HG03095 (cell line): ENCODE measurements at regions not wholly inside any gene's neighbourhood (a gene's known extent, or its start where the extent isn't known, plus 50 kb on each side); places are given as distances from the start of the nearest gene placed in this dataset.
"Not testable (repeated sequence)": the region's sequence is repeated elsewhere in the genome, so short reads cannot be mapped to it uniquely, and the experiment has no call there.

ENCODE experiments used
- ATAC-seq: cut with Tn5 transposase; IDR thresholded peaks from one replicate; pipeline ENCODE4 v1.9.1; 2021; ENCODE audit warnings: moderate library complexity; ENCODE audit not compliant: unreplicated experiment

DNA sequence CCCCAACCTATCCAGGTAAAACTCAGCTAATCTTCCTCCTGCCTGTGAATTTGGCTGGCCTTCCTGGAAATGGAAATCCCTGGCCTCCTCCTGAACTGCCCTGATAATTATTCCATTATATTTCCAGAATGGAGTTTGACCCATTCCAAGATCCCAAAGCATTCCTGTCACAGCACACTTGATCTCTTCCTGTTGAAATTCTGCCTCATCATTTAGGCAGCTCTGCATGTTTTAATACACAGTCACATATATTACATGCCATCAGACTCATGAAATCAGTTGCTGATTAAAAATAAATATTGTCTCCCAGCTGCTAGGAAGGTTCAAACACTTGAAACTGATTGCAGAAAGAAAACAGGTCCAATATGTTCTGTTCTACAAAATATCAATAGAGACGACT is 148.2 kb upstream of the PALMD start:
- ATAC-seq: no peak

DNA sequence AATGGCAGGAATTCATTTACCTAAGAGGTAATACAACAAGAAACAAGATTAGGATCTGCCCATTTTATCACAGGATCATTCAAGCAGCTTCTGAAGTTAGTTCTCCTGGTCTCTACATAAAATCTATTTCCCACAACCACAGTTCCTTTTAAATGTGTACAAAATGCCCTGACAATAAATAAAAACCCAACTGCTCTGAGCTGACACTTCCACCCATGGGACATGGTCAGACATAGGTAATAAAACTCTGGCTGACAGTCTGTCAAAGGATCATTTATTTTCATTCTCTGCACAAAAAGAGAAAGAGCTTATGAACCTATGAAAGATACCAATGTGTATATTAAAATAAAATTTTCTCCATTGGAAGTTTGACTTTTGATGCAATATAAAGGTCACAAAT is 145.4 kb upstream of the PALMD start:
- ATAC-seq: no peak

DNA sequence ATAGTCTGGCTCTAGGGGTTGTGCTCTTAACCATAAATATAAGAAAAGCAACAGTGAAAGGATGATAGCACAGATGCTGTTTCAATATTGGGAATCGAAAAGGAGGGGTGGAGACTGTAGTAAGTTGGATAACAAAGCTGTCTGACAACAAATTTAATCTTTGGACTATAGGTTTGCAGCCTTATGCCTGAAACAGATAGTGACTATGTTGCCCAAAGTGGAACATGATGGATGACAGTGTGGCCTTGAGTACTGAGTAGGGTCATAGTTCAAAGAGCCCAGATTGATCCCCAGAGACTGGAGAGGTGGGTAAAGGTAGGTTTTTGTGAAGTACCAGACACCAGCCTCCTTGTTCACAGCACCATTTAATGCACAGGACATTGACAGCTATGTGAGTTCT is 144.0 kb upstream of the PALMD start:
- ATAC-seq: no peak

DNA sequence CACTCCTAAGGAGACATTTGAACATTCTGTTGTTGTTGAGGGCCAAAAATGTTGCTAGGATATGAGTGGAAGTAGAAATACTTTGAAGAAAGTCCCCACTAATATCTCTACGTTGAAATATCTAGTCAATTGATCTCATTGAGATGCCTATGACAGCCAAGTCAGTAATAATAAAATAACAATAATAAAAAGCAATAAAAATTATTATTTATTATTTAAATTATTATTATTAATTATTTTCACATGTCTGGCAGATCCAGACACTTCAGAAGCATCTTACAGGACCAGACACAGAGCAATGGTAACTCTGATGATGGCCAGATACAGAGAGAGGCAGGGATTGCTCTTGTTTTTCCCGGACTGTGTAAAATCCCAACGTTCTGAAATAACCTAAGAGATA is 143.5 kb upstream of the PALMD start:
- ATAC-seq: no peak

DNA sequence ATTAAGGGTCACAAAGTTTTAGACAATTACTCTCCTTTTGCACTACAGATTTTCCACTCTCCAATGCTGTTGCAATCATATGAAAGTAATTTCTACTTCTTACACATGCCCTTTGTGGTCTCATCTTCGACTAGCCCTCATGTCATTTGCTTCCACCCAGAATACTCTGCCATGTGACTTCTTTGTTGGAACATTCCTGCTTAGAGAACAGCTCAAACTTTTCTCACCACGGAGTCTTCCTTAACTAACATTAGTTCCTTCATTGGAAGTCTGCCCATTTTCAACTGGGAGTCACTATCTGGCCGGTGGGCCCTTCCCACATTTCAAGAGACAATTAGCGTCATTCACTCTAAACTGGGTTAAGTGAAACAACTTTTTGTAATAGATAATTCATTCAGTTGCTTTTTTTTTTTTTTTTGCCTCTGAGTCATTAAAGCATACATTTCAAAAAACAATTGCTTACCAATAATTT is 142.6 kb upstream of the PALMD start:
- no peak for ATAC-seq

DNA sequence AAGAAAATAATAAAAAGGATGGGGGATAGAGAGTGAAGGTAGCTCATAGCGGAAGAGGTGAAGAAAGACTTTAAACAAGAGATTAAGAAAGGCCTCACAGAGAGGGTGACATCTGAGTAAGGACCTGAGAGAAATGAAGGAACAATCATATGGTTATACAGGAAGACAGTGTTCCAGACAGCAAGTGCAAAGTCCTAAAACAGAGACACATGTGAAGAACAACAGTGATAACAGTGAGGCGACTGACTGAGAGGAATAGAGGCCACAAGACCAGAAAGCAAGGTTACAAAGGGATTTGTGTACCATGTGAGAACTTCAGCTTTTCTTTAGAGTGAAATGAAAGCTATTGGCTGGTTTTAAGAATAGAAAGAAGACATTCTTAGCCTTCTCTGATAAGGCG is 141.6 kb upstream of the PALMD start:
- no peak for ATAC-seq

DNA sequence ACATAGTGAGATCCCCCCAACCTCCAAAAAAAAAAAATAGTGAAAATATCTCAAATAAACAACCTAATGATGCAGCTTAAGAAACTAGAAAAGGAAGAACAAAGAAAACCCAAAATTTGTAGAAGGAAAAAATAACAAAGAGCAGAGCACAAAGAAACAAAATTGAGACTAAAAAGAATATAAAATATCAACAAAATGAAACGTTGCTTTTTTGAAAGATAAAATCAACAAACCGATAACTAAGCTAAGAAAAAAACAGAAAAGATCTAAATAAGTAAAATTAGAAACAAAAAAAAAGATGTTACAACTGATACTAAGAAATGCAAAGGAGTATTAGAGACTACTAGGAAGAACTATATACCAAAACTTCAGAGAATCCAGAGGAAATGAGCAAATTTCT is 139.3 kb upstream of the PALMD start:
- no peak for ATAC-seq

DNA sequence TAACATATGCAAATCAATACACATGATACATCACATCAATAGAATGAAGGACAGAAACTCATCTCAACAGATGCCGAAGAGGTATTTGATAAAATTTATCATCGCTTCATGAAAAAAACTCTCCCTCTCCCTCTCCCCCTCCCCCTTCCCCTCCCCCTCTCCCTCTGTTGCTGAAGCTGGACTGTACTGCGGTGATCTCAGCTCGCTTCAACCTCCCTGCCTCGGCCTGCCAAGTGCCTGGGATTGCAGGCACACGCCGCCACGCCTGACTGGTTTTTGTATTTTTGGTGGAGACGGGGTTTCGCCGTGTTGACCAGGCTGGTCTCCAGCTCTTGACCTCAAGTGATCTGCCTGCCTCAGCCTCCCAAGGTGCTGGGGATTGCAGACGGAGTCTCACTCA is 138.5 kb upstream of the PALMD start:
- ATAC-seq: not testable (repeated sequence)

DNA sequence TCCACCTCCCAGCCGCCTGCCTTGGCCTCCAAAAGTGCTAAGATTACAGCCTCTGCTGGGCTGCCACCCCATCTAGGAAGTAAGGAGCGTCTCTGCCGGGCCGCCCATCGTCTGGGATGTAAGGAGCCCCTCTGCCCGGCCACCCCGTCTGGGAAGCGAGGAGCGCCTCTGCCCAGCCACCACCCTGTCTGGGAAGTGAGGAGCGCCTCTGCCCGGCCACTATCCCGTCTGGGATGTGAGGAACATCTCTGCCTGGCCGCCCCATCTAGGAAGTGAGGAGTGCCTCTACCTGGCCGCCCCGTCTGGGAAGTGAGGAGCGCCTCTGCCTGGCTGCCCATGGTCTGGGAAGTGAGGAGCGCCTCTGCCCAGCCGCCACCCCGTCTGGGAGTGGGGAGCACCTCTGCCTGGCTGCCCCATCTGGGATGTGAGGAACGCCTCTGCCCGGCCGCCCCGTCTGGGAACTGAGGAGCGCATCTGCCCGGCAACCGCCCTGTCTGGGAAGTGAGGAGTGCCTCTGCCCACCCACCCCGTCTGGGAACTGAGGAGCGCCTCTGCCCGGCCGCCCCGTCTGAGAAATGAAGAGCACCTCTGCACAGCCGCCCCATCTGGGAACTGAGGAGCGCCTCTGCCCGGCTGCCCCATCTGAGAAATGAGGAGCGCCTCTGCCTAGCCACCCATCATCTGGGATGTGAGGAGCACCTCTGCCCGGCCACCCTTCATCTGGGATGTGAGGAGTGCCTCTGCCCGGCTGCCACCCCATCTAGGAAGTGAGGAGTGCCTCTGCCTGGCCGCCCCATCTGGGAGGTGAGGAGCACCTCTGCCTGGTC is 137.8 kb upstream of the PALMD start:
- ATAC-seq: no peak

DNA sequence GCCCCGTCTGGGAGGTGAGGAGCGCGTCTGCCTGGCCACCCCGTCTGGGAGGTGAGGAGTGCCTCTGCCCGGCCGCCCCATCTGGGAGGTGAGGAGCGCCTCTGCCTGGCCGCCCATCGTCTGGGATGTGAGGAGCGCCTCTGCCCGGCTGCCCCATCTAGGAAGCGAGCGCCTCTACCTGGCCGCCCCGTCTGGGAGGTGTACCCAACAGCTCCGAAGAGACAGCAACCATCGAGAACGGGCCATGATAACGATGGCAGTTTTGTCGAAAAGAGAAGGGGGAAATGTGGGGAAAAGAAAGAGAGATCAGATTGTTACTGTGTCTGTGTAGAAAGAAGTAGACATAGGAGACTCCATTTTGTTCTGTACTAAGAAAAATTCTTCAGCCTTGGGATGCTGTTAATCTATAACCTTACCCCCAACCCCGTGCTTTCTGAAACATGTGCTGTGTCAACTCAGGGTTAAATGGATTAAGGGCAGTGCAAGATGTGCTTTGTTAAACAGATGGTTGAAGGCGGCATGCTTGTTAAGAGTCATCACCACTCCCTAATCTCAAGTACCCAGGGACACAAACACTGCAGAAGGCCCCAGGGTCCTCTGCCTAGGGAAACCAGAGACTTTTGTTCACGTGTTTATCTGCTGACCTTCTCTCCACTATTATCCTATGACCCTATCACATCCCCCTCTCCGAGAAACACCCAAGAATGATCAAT is 137.0 kb upstream of the PALMD start:
- not testable (repeated sequence) for ATAC-seq

DNA sequence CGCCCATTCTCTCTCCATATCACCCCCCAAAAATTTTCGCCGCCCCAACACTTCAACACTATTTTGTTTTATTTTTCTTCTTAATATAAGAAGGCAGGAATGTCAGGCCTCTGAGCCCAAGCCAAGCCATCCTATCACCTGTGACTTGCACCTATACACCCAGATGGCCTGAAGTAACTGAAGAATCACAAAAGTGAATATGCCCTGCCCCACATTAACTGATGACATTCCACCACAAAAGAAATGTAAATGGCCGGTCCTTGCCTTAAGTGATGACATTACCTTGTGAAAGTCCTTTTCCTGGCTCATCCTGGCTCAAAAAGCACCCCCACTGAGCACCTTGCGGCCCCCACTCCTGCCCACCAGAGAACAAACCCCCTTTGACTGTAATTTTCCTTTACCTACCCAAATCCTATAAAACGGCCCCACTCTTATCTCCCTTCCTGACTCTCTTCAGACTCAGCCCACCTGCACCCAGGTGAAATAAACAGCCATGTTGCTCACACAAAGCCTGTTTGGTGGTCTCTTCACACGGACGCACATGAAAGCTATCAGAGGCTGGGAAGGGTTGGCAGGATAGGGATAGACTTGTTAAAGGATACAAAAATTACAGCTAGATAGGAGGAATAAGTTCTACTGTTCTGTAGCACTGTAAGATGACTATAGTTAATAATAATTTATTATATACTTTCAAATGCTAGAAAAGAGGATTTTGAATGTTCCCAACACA is 130.9 kb upstream of the PALMD start:
- ATAC-seq: not testable (repeated sequence)

DNA sequence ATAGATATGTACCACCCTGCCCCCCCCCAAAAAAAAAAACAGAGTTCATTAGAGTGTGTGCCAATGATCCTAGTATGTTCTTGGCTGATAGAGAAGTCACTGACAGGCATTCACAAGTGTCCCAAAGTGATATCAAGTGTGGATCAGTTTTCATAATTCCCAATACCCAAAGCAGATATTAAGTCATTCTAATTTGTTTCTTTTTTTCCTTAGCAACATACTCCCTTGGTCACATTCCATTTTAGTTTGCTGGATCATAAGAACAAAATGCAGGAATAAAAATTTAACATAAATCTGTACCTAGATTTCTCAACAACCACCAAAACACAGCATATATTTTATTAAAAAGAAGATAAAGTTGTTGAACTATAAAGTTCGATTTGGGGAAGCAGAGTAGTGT is 129.8 kb upstream of the PALMD start:
- ATAC-seq: no peak

DNA sequence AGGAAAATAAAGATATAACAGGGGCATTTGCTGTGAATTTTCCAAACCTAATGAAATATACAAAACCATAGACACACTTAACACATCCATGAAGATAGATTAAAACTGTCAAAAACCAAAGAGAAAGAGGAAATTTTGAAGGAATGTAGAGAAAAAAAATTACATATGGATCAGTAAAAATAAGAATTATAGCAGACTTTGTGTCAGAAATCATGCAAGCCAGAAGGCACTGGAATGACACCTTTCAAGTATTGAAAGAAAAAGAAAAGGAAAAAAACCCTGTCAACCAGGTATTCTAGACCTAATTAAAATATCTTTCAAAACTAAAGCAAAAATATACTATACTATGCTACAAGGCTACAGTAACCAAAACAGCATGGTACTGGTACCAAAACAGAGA is 125.8 kb upstream of the PALMD start:
- ATAC-seq: no peak

DNA sequence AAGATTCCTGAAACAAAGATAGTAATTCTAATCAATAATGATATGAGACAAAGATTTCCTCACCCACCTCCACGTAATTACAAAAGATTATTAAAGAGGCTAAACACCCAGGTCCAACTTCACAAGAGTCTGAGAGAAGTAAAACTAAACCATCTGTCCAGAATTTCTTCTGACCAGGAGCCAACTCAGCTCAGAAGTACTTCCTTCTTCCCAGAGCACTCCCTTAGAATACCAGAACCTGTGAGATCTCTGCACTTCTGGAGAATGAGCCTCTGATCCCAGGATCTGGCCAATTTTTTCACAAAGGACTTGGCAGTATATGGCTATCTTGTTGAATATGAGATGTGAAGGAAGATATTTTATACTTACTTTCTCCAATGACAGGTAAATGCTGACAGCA is 120.6 kb upstream of the PALMD start:
- ATAC-seq: no peak

DNA sequence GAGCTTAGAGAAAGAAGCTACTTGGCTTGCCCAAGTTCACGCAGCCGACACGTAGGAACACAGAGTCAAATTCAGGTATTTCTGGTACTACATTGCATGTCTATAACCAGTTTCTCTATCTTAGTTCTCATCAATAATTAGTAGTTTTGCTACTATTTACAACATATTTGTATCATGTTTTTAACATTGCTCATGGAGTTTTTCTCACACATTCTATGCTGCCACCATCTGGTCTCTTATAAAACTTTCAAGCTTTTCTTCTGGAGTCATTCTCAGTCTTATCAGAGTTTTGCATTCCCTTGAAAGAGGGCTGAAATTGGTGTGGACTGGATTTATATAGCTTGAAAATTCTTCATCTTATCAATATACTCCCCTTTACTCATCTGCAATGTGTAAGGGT is 118.8 kb upstream of the PALMD start:
- ATAC-seq: no peak

DNA sequence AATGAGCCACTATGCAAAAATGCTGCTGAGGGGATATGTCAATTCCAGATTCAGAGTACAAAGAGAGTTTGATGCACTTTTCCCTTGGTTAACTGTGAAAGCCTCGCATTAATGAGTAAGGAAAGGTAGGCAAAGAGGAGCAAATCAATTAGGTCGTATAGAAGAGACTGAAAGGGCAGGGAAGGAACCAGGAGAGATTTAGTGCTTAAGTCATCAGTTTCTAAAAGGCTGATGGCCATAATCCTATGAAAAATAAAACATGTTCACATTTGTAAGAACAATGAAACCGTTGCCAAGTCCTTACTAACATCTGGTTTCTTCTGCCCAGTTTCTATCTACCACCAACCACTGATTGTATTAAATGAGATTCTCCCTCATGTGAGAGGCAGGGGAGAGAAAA is 118.4 kb upstream of the PALMD start:
- ATAC-seq: no peak

DNA sequence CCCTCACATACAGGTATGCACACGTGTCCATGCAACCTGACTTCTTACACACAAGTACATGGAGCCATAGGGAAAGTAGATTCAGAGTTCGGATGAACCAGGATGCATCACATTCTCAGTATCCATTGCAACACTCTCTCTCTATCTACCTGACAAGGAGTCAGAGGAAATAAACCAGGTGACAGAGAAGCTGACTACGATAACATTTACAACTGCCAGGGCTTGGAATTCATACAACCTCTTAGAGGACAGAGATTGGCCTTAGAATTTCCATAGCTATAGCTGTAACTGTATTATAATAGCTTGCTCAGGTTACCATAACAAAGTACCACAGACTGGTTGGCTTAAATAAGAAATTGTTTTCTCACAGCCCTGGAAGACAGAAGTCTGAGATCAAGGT is 116.9 kb upstream of the PALMD start:
- ATAC-seq: no peak

DNA sequence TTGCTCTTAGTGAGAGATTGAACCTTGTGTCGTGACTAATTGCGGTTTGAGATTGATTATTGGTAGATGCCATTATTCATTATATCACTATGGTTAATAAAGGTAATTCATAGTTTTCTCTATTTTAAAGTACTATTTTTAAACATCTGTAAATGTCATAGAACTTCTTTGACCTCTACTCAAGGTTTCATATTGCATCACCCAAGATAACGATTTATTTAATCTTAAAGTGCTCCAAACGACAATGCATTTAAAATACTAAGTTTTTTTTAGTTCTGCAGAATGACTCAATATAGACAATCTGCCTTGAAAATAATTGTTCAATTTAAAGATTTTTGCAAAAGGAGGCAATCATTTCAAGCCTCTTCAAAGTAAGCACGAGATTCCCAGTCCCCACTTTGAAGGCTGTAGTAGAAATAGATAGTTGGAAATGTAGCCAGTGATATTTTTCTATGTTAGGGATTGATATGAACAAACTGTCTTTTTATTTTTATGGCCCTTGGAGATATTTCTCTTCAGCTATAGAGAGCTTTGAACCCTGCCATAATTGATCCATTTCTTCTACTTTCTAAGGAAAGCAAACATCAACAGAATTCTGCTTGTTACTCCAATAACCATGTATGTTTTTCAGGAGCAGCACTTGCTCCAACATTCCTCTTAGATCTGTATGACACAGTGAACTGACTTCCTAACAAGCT is 114.2 kb upstream of the PALMD start:
- no peak for ATAC-seq

DNA sequence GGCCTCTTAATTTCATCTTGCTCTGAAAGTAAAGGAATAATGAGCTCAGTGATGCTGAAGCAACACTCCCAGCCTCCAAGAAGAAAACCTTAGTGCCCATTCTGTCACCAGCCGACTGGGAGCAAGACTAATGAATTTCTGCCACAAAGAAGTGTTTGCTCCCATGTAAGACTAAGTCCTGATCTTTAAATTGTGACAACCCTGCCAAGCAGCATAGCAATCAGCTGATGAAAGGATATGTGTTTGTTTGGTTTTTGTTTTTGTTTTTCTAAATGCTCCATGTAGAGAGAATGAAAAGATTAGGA is 113.7 kb upstream of the PALMD start:
- ATAC-seq: no peak

DNA sequence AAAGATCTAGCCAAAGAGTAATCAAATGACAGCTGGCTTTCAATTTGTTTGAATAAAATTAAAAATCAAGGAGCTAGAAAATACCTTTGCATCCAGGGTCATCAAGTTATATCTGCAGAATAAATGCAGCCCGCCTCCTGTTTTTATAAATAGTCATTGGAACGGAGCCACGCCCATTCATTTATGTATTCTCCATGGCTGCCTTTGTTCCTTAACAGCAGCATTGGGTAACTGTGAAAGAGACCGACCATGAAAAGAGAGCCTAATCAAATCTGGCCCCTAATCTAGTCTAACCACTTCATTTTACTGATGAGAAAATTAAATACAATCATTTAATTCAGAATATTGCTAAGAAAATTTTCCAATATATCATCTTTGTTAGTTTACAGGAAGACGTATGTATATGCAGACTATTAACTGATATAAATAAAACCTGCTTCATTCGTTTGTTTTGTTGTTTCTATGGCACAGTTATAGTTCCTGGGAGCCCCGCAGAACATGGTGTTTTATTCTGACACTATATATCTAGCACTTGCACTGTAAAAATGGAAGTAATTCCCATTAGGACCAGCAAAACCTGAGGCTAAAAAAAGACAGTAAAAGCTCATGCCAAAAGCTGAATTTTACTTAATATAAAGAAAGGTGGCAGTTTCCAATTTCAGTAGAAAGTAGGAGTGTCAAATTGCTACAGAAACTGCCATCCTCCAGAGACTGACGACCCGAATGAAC is 111.8 kb upstream of the PALMD start:
- no peak for ATAC-seq

DNA sequence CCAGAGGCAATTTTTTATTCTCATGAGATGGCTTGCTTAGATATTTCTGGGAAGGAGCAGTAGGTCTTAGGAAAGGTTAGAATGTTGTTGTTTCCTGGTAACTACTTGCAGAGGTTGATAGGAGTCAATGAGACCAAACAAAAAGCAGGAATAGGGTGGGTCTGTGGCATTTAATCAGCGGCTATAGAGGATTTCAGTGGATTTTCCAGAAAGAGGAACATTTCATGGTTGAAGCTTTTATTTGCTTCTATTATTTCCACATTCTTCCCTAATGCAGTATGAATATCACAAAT is 111.3 kb upstream of the PALMD start:
- no peak for ATAC-seq
